Transverse colon (tissue), 4 donors: ENCODE measurements at regions not wholly inside any gene's neighbourhood (a gene's known extent, or its start where the extent isn't known, plus 50 kb on each side); places are given as distances from the start of the nearest gene placed in this dataset.

Experiments used
- DNase-seq: peaks from one replicate; pipeline ENCODE4 v3.0.0-alpha.2; 2019
- H3K27ac ChIP-seq, 4 donors: fragments of 200-600 bp; sonication (generic); 2 replicates each; pipeline ENCODE4 v1.5.1; 2016 to 2018; ENCODE audit warnings: inconsistent platforms in 4 of 4
- H3K27me3 ChIP-seq: fragments of 200-600 bp; sonication (generic); 2 replicates; pipeline ENCODE4 v1.5.1; 2017; ENCODE audit warnings: inconsistent platforms
- H3K36me3 ChIP-seq, 4 donors: fragments of 200-600 bp; sonication (generic); 2 replicates each; pipeline ENCODE4 v1.5.1; 2017 to 2019; ENCODE audit warnings: inconsistent platforms in 4 of 4
- H3K4me1 ChIP-seq, 4 donors: fragments of 200-600 bp; sonication (generic); 2 replicates each; pipeline ENCODE4 v1.5.1; 2017 to 2020; ENCODE audit warnings: inconsistent platforms in 4 of 4
- H3K4me3 ChIP-seq, 4 donors: fragments of 200-600 bp; sonication (generic); 1 replicate in 1 of 4; 2 replicates in 3 of 4; pipeline versions ENCODE4 v1.5.1 to v1.6.1; 2017 to 2019; ENCODE audit warnings: inconsistent platforms in 4 of 4
- H3K9me3 ChIP-seq, 2 donors: fragments of 200-600 bp; sonication (generic); 2 replicates each; pipeline ENCODE4 v1.5.1; 2017 to 2019; ENCODE audit warnings: inconsistent platforms in 2 of 2
- CTCF ChIP-seq, 5 experiments: fragments of 200-600 bp in 3 of 5; fragments of 450-650 bp in 2 of 5; sonication (generic) in 3 of 5; IDR thresholded peaks; 1 replicate in 2 of 5; 2 replicates in 3 of 5; pipeline ENCODE4 v1.5.1; 2016 to 2017; ENCODE audit warnings: antibody characterized with exemption in 5 of 5, inconsistent platforms in 3 of 5, mild to moderate bottlenecking in 2 of 5, moderate library complexity in 1 of 5
- EP300 ChIP-seq: sonication (generic); formaldehyde crosslinking; IDR thresholded peaks from one replicate; pipeline ENCODE4 v1.6.1; 2017; ENCODE audit warnings: antibody characterized with exemption, low read depth
- POLR2A ChIP-seq: fragments of 450-650 bp; IDR thresholded peaks from one replicate; pipeline ENCODE4 v1.6.1; 2016; ENCODE audit warnings: antibody characterized with exemption, mild to moderate bottlenecking, moderate library complexity
- POLR2AphosphoS5 ChIP-seq, 3 donors: sonication (generic); formaldehyde crosslinking; IDR thresholded peaks; one replicate each; pipeline ENCODE4 v1.6.1; 2016; ENCODE audit warnings: antibody characterized with exemption in 3 of 3
- WGBS, 2 donors: methylation state at CpG; one replicate each; pipeline ENCODE4 v1.1.5; 2018; ENCODE audit warnings: low coverage in 1 of 2; 5-methylcytosine and 5-hydroxymethylcytosine counted together
- in situ Hi-C, 4 donors: fragments of 200-750 bp; cut with MboI; loops; one replicate each; pipeline versions ENCODE4 v1.15.0 to v1.15.1; 2017; ENCODE audit warnings: low sequenced_read_pairs in 3 of 4, low pct_ligation_motif_present in 1 of 4, low pct_unique_long_range_greater_than_20kb in 1 of 4
- intact Hi-C: fragments of 100-400 bp; cut with DNase I; formaldehyde crosslinking; loops from one replicate; pipeline ENCODE4 v1.15.1; 2023; ENCODE audit warnings: low total_unique reads

- no peaks in the 10 kb centered on the region for H3K9me3 ChIP-seq
- intact Hi-C loops (no loop called here), in situ Hi-C loops (loop anchor here in 1 of 4 donors (25.0 kb wide), 2 partner anchors 584 to 759 kb away; no protein-coding TSS in a partner anchor)
- DNase-seq, result peak; percentile 49
- H3K4me3 ChIP-seq, result no peak overlapping the region
- H3K36me3 ChIP-seq, result no peaks in the 10 kb centered on the region
- H3K27ac ChIP-seq, result no peak overlapping the region
- TF ChIP-seq EP300, result peak; percentile 42
- no peak for TF ChIP-seq POLR2AphosphoS5 (IDR thresholded peaks at IDR 0.05)
- no peak for TF ChIP-seq POLR2A
- H3K4me1 ChIP-seq, result no peaks in the 10 kb centered on the region
- WGBS, 2 donors, result 26% methylated on average over 4 of the region's 4 CpGs; no CpG with 5 or more reads in 1 of the 2 donors
- no peaks in the 10 kb centered on the region for H3K27me3 ChIP-seq
These were observed 134.4 kb upstream of the SMYD2 start for GRCh38 chr1:214146523-214146922.

DNA sequence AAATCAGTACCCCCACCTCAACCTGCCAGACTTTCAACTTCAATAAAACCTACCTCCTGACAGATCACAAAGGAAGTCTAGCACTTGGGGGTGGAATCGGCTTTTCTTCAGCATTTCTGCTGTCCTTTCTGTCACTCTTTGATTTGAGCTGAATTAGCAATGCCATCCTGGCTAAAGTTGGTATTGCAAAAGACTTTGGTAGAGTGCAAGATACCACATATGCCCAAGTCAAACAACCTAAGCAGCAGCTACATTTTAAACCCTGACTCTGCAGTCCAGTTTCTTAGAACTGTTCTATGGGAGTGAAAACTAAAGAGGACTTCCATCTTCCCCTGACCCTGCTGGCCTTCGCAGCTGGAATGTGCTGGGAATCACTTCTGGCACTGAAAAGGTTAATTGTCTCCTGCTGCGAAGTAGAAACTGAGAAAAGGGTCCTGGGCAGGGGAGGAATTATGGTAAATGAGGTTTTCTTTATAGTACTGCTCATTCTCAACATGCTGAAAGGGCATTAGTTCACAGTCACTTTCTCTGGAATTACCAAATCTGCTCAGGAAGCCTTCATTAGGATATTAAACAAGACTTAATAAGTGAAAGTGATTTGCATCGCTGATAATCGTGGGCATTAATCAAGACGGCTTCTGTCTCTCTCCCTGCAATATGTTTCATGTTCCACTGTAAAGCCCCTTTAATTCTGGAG, 126.2 kb upstream of the SMYD2 start:
- H3K9me3 ChIP-seq, result no peaks in the 10 kb centered on the region
- TF ChIP-seq POLR2A (no peak), POLR2AphosphoS5 (IDR thresholded peaks at IDR 0.05) (no peak), CTCF (IDR thresholded peaks at IDR 0.05) (no peak), EP300 (no peak)
- no peak for DNase-seq
- H3K36me3 ChIP-seq, result no peaks in the 10 kb centered on the region
- intact Hi-C loops, result no loop called here
- H3K27ac ChIP-seq, result no peak overlapping the region
- no peaks in the 10 kb centered on the region for H3K4me1 ChIP-seq
- whole genome bisulfite sequencing, 2 donors, result 61 to 64% methylated on average over 6 of the region's 6 CpGs
- H3K4me3 ChIP-seq, result no peak overlapping the region
- H3K27me3 ChIP-seq, result no peaks in the 10 kb centered on the region
- in situ Hi-C loops, result loop anchor here in 1 of 4 donors (10.0 kb wide), 1 partner anchor 60 kb away; no protein-coding TSS in a partner anchor

DNA sequence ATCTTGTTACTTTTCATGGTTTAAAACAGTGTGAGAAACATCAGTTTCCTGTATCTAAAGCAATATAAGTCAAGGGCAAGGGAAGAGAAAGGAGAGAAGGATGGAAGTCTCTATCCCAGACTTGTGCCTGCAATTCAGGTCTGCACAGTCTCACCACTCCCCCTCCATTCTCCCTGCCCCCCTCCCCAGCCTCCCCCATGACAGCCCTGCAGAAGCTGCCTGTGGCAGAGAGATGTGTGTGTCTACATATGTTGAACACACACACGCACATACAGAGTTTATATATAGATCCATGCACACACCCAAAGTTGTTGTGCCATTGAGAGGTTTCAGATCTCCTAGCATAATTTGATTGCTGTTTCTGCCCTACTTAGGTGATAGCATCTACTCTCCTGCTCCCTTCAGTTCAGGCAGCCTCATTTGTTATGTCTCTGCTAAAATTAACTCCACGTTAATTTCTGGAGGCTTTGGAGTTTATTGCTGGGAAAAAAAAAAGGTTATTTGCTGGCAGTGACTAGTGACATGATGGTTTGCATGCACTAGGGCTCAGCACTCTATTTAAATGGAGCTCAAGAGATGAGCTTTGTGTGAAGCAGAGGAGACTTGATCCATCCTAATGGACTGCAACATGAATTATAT, 124.9 kb upstream of the SMYD2 start:
- DNase-seq, result no peak
- TF ChIP-seq CTCF (IDR thresholded peaks at IDR 0.05) (no peak), POLR2AphosphoS5 (IDR thresholded peaks at IDR 0.05) (no peak), EP300 (no peak)
- in situ Hi-C loops (loop anchor here in 1 of 4 donors (10.0 kb wide), 1 partner anchor 61 kb away; no protein-coding TSS in a partner anchor), intact Hi-C loops (no loop called here)
- Histone ChIP-seq H3K27ac (no peak overlapping the region), H3K4me1 (no peaks in the 10 kb centered on the region), H3K9me3 (no peaks in the 10 kb centered on the region), H3K27me3 (no peaks in the 10 kb centered on the region), H3K4me3 (no peak overlapping the region), H3K36me3 (no peaks in the 10 kb centered on the region)
- WGBS, 2 donors, result 40 to 54% methylated on average over 1 to 2 of the region's 2 CpGs

DNA sequence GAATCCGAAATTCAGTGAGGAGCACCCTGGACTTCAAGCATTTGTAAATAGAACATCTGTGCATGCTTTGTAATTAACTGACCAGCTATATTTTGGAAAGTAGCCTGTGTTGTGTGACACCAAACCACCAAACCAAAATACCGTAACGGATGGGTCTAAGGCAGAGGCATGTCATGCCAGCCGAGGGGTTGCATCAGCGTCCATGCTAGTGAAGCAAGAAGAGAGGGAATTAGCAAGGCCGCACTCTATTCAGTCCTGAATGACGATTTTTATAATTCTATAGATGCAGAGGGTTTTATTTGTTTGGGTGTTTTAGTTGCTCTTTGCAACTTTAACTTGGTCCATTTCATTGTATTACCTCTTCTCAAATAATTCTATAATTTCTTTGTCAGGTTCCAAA, 116.8 kb upstream of the SMYD2 start:
- Histone ChIP-seq H3K27ac (no peak overlapping the region), H3K36me3 (no peaks in the 10 kb centered on the region), H3K9me3 (no peaks in the 10 kb centered on the region), H3K27me3 (no peaks in the 10 kb centered on the region), H3K4me1 (no peaks in the 10 kb centered on the region), H3K4me3 (no peak overlapping the region)
- no peak for DNase-seq
- intact Hi-C loops (no loop called here), in situ Hi-C loops (no loop called here)
- WGBS, 2 donors, result 75 to 84% methylated on average over 6 to 7 of the region's 7 CpGs
- TF ChIP-seq EP300 (no peak), POLR2AphosphoS5 (IDR thresholded peaks at IDR 0.05) (no peak), POLR2A (no peak), CTCF (IDR thresholded peaks at IDR 0.05) (no peak)
